Endometrial microvascular endothelial cells (primary cell): ENCODE measurements at regions not wholly inside any gene's neighbourhood (a gene's known extent, or its start where the extent isn't known, plus 50 kb on each side); places are given as distances from the start of the nearest gene placed in this dataset.

ENCODE experiments used
- in situ Hi-C: cut with HindIII; loops from 2 replicates; pipeline ENCODE4 v1.10.0; 2017; ENCODE audit warnings: low sequenced_read_pairs, low pct_unique_long_range_greater_than_20kb; ENCODE audit errors: inconsistent ontology term

DNA sequence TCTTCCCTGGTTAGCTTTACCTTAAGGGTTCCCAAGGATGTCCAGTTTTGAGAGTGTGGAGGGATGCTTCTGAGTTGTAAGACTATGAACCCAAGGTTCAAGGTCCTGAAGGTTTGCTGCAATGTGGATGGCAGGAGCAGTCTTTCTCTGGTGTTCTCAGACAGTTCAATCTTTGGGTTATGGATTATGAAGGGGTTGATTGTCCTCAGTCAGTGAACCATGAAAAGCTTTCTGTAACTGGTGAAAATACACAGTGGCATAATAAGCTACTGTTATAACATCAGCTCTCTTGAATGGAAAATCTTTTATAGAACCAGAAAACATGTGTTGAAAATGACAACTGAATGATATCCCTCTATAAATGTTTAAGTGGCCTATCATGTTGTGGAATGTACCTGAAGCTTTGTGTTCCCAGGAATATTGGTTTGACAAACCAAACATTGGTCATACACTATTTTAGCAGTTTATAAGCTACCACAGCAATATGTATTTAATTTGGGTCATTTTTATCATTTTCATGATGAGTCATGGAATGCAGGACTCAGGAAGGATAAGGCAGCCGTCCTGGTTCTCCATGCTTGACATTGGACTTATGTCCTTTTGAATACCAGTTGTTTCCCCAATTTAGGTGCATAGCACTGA lies 1041.8 kb upstream of the ARRDC3 start:
- in situ Hi-C loops = no loop called here

DNA sequence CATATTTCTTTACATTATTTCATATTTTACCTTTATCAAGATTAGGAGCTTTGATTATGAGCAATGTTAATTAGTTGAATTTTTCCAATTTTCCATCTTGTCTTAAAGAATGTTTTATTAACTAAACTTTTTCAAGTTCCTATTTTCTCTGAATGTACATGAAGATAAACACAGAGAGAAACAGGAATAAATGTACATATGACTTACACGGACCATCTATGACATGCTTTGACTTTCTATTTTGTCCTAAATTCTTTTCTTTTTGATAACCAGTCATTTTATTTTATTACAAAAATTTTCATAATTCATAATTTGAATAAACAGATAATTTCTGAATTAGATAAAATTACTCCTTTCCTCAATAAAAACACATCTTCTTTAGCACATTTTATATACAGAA lies 1038.8 kb upstream of the ARRDC3 start:
- in situ Hi-C loops = no loop called here

GRCh38 chr5:92421196-92421595 lies 1038.1 kb upstream of the ARRDC3 start:
- in situ Hi-C loops = no loop called here

GRCh38 chr5:92419261-92419660 lies 1036.1 kb upstream of the ARRDC3 start:
- in situ Hi-C loops = no loop called here

GRCh38 chr5:92418341-92418740 lies 1035.2 kb upstream of the ARRDC3 start:
- in situ Hi-C loops = no loop called here

DNA sequence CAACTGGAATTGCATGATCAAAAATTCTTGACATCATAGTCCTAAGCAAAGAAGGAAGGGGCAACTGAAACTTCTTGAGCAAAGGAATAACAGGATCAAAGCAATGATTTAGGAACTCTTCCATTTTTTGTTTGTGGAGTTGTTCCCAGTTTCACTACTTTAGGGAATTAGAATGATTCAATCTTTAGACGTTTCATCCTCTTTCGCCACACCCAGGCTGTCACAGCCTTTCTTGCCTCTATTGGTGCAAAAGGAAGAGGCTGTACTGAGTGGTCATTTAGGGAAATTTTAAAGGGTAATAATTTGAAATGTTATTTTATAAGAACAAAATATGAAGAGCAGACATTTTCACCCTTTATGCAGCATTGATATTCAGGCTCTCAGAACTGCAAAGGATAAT lies 1026.0 kb upstream of the ARRDC3 start:
- in situ Hi-C loops = no loop called here

DNA sequence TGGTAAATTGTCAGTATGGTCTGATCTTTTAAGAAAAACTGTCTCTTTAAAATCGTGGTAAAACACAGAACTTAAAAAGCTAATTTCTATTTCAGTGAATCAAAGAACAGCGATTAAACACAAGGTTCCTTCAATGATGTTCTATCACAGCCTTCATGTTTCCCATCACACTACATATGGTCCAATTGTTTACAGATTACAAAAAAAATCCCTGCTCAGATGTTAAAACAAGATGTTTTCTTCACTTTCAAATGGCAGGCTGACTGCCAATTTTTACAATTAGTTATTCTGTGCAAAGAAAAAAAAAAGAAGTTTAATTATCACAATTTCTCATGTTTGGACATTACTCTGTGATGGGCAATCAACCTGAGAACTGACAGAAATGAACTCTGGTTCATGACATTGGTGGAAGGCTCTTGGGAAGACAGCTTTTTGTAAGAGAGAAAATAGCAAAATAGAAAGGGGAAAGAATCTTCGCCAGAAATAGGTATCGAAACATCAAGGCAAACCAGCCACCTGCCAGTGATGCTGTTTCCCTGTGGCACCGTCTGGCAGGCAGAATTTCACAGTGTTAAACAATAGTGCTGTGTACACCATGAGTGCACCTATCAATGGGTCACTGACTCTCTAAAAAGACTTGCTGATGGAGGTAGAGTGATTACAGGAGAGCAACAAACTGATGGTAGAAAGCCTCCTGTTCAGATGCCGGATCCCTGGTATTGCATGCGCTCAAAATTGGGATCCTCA lies 1020.0 kb upstream of the ARRDC3 start:
- in situ Hi-C loops = no loop called here

DNA sequence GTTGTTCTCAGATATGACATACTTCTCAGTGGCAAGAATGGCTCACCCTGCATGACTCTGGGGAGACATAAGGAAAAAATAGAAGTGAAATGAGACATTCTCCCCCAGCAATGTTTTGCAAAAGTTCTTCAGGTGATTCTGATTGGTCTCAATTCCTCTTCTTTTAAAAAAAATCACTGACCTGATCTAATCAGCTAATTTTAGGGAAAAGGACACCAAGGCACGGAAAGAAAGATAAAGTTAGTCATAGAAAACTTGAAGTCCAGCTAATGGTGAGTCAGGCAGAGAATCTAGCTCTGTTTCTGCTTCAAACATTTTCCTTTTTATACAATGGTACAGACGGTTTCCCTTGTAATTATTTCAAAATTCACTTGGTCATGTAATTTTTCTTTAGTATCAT lies 1018.9 kb upstream of the ARRDC3 start:
- in situ Hi-C loops = no loop called here

DNA sequence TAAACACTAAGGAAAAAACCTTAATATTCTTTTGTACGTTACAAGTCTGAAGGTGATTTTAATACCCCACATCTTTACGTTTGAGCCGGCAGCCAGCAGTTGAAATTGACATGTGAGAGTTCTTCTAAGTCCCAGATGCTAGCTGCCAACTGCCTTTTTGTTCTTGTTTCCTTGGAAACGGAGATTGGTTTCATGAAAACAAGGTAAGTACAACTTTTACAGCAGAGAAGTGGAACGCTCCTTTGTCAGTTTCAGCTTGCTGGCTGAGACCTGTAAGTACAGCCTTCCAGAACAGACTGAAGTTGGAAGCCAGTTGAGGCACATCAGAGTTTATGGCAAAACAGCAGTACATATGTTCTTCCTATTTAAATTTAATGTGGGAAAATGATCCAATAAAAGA lies 1018.4 kb upstream of the ARRDC3 start:
- in situ Hi-C loops = no loop called here

DNA sequence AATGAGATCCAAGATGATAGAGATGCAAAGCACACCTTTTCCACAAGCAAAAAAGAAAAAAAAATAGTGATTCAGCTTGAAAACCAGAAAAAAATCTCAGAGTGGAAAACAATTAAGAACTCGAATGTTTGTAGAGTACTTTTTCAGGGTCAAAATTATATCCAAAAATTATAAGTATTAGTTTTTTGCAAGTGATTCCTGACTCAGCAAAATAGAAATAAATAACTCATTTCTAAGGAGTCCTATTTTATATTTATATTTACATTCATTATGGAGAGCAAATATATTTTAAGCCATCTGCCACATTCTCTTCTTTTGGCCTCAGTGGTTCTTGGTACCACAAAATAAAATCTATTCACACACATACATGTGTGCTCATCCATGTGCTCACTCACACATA lies 1011.8 kb upstream of the ARRDC3 start:
- in situ Hi-C loops = no loop called here

- in situ Hi-C loops = no loop called here
Observed at GRCh38 chr5:92390657-92391056, 1007.5 kb upstream of the ARRDC3 start.

DNA sequence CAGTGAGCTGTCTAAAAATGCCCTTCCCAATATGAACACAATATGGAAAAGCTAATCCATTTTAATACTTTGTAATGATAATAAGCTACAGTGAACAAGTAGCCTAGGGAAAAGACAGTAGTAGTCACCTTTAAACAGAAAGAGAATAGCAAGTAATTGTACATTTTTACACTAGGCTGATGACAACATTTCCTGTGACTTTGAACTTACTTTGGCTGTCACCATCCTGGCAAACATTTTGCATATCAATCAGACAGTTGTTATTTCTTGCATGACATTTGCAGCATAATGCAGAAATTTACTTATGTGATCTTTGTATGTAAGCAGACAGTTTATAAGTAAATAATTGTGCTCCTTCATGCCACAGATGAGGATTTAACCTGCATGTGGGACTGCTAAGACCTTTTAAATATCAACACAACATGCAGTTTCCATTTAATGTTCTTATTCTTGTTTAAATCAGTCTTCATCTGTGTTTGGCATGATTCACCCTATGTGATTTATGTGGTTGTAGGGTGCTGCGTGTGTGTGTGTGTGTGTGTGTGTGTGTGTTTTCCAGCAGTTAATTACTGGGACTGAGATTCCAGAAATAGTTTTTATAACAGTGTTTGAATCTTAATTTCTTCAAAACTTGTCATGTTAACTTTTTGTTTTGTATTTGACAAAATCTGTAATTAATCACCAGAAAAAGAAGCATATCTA lies 997.1 kb upstream of the ARRDC3 start:
- in situ Hi-C loops = no loop called here

DNA sequence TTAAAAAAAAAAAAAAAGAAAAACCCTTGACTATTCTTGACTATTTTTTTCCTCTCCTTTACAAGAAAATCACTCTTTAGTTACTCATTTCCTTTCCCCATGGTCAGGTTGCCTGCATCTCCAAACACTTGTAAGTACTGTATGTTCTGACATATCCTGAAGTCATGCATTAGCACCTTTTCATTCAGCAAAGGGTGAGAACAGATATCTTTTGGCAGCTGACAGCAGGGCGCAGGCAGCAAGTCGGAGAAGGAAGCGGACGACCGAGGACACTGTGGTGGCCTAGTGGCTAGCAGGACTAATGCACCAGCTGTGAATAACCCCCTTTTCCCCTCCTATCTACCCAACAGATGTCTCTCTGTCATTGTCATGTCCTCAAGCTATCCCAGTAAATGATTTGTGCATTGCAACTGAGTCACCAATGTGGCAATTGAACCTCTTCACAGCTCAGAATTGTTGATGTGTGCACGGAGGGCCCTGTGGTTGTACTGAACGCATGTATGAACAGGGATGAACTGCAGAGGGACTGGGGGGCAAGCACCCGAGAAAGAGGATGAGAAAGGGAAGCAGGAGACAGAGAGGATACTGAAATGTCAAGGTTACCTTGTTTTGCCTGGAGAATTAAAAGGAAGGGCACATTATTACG lies 996.0 kb upstream of the ARRDC3 start:
- in situ Hi-C loops = no loop called here

DNA sequence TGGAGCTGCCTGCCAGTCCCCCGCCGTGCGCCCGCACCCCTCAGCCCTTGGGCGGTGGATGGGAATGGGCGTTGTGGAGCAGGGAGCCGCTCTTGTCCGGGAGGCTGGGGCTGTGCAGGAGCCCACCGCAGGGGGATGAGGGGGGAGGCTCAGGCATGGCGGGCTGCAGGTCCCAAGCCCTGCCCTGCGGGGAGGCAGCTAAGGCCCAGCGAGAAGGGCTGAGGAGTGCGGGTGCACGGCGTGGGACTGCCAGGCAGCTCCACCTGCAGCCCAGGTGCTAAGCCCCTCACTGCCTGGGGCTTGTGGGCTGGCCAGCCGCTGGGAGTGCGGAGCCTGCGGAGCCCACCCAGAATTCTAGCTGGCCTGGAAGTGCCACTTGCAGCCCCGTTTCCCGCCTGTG lies 991.7 kb upstream of the ARRDC3 start:
- in situ Hi-C loops = no loop called here

- in situ Hi-C loops = no loop called here
Observed at GRCh38 chr5:92372766-92373165, 989.6 kb upstream of the ARRDC3 start.

- in situ Hi-C loops = no loop called here
Observed at GRCh38 chr5:92371889-92372235, 988.7 kb upstream of the ARRDC3 start.

GRCh38 chr5:92371171-92371888 lies 988.2 kb upstream of the ARRDC3 start:
- in situ Hi-C loops = no loop called here

GRCh38 chr5:92370032-92370431 lies 986.9 kb upstream of the ARRDC3 start:
- in situ Hi-C loops = no loop called here

- in situ Hi-C loops = no loop called here
Observed at GRCh38 chr5:92369587-92369986, 986.5 kb upstream of the ARRDC3 start.
